GM12878 (cell line): ENCODE measurements at regions not wholly inside any gene's neighbourhood (a gene's known extent, or its start where the extent isn't known, plus 50 kb on each side); places are given as distances from the start of the nearest gene placed in this dataset.

Experiments
- ATAC-seq: fragments of 200-7000 bp; cut with Tn5 transposase; 3 replicates; pipeline ENCODE4 v1.9.1; 2020; ENCODE audit warnings: mild to moderate bottlenecking, moderate library complexity
- BruUV-seq: library from RNA; stranded (reverse); fragments of 400-500 nt; replicated peaks from 2 replicates; lab custom pipeline; 2021; lab: Mats Ljungman, UMichigan
- CTCF ChIA-PET: fragments of 300-600 bp; sonication (Branson Sonifier 250); formaldehyde crosslinking; extraction: SDS; loops from one replicate; lab custom pipeline; 2021; ENCODE audit warnings: inconsistent platforms; lab: Yijun Ruan, JAX
- POLR2A ChIA-PET: fragments of 350-600 bp; formaldehyde crosslinking; extraction: SDS; loops from one replicate; lab custom pipeline; 2021; ENCODE audit warnings: inconsistent platforms; lab: Charles Lee
- RAD21 ChIA-PET: fragments of 300-600 bp; sonication (Branson Sonifier 250); formaldehyde crosslinking; loops from one replicate; lab custom pipeline; 2023; ENCODE audit warnings: antibody characterized with exemption; ENCODE audit not compliant: unreplicated experiment; lab: Charles Lee
- SMC1A ChIA-PET: fragments of 300-600 bp; sonication (Branson Sonifier 250); formaldehyde crosslinking; loops from one replicate; lab custom pipeline; 2023; ENCODE audit not compliant: unreplicated experiment, uncharacterized antibody; lab: Charles Lee
- DNase-seq: peaks from one replicate; pipeline ENCODE4 v3.0.0-alpha.2; 2011; ENCODE audit warnings: low read depth, low spot score
- FAIRE-seq: peaks from 3 replicates; lab custom pipeline; 2011; peaks lifted over from hg19 to GRCh38; lab: Jason Lieb, UNC
- H2AFZ ChIP-seq: 2 replicates; pipeline ENCODE4 v1.6.0; 2011; ENCODE audit warnings: low read depth, low read length, control low read depth; ENCODE audit not compliant: control insufficient read depth
- H3K27ac ChIP-seq: 2 replicates; pipeline ENCODE4 v1.5.1; 2011; ENCODE audit warnings: control low read depth; ENCODE audit not compliant: control insufficient read depth, insufficient read depth
- H3K27me3 ChIP-seq, 2 experiments: replicated peaks in 1 of 2; 2 replicates each; pipeline versions ENCODE4 v1.6.0 to v1.6.1; 2011; ENCODE audit warnings: low read length in 1 of 2; ENCODE audit not compliant: control insufficient read depth in 2 of 2, insufficient read depth in 2 of 2
- H3K36me3 ChIP-seq, 2 experiments: 2 replicates each; pipeline ENCODE4 v1.5.1; 2011; ENCODE audit warnings: low read length in 1 of 2; ENCODE audit not compliant: control insufficient read depth in 2 of 2, insufficient read depth in 2 of 2
- H3K4me1 ChIP-seq: 2 replicates; pipeline ENCODE4 v1.6.1; 2011; ENCODE audit warnings: mild to moderate bottlenecking, low read length, moderate library complexity, mixed read lengths; ENCODE audit not compliant: control insufficient read depth, insufficient read depth
- H3K4me2 ChIP-seq: 2 replicates; pipeline ENCODE4 v1.6.0; 2011; ENCODE audit warnings: control low read depth; ENCODE audit not compliant: control insufficient read depth, insufficient read depth
- H3K4me3 ChIP-seq: fragments of 200-600 bp; sonication (generic); 2 replicates; pipeline ENCODE4 v1.5.1; 2016
- H3K79me2 ChIP-seq: 2 replicates; pipeline ENCODE4 v1.6.0; 2011; ENCODE audit warnings: low read length; ENCODE audit not compliant: control insufficient read depth, insufficient read depth
- H3K9ac ChIP-seq: 2 replicates; pipeline ENCODE4 v1.8.0; 2011; ENCODE audit warnings: low read length, control low read depth, mixed read lengths; ENCODE audit not compliant: control insufficient read depth, insufficient read depth
- H3K9me3 ChIP-seq: replicated peaks from 3 replicates; pipeline ENCODE4 v1.5.1; 2011; ENCODE audit warnings: mild to moderate bottlenecking, low read length; ENCODE audit not compliant: control insufficient read depth, insufficient read depth
- H4K20me1 ChIP-seq: 2 replicates; pipeline ENCODE4 v1.6.0; 2011; ENCODE audit not compliant: control insufficient read depth, insufficient read depth
- BMI1 ChIP-seq: fragments of 450-650 bp; IDR thresholded peaks from 2 replicates; pipeline ENCODE4 v1.6.1; 2016; ENCODE audit warnings: mild to moderate bottlenecking, moderate library complexity, borderline replicate concordance
- CHD4 ChIP-seq: fragments of 200-600 bp; sonication (generic); IDR thresholded peaks from 2 replicates; pipeline ENCODE4 v1.6.1; 2016; ENCODE audit warnings: mild to moderate bottlenecking
- GATAD2B ChIP-seq: fragments of 450-650 bp; conservative IDR thresholded peaks from 2 replicates; pipeline ENCODE4 v1.6.1; 2017; ENCODE audit warnings: low read depth, mild to moderate bottlenecking, moderate library complexity
- HDGF ChIP-seq: fragments of 450-650 bp; IDR thresholded peaks from 2 replicates; pipeline ENCODE4 v1.6.1; 2016; ENCODE audit warnings: antibody characterized with exemption
- IRF4 ChIP-seq: IDR thresholded peaks from 2 replicates; pipeline ENCODE4 v1.6.1; 2011; ENCODE audit warnings: low read depth, low read length
- MYC ChIP-seq: IDR thresholded peaks from 2 replicates; pipeline ENCODE4 v1.6.1; 2011; ENCODE audit warnings: mild to moderate bottlenecking, low read length, moderate library complexity, inconsistent platforms; ENCODE audit not compliant: insufficient read depth, insufficient replicate concordance, insufficient read length, severe bottlenecking
- NR2C1 ChIP-seq: fragments of 450-650 bp; IDR thresholded peaks from 2 replicates; pipeline ENCODE4 v1.6.1; 2017; ENCODE audit warnings: antibody characterized with exemption, mild to moderate bottlenecking, moderate library complexity
- SREBF1 ChIP-seq: IDR thresholded peaks from 2 replicates; pipeline ENCODE4 v1.6.1; 2012; ENCODE audit warnings: mild to moderate bottlenecking, low read length
- STAT1 ChIP-seq: fragments of 450-650 bp; conservative IDR thresholded peaks from 2 replicates; pipeline ENCODE4 v1.6.1; 2014; ENCODE audit warnings: antibody characterized with exemption, mild to moderate bottlenecking
- YY1 ChIP-seq: IDR thresholded peaks from 2 replicates; pipeline ENCODE4 v1.6.1; 2011; ENCODE audit warnings: low read depth, mild to moderate bottlenecking, low read length
- WGBS: methylation state at CpG from one replicate; pipeline ENCODE4 v1.1.6; 2016; ENCODE audit warnings: low lambda C conversion rate; ENCODE audit not compliant: insufficient replicate concordance, insufficient coverage; ENCODE audit errors: missing lambda C conversion rate; 5-methylcytosine and 5-hydroxymethylcytosine counted together
- in situ Hi-C: fragments of 300-500 bp; cut with MboI; formaldehyde crosslinking; loops from 9 replicates; pipeline ENCODE4 v1.14.3; 2018; ENCODE audit warnings: mixed read lengths
- intact Hi-C: fragments of 100-400 bp; cut with micrococcal nuclease; formaldehyde crosslinking; loops from one replicate; pipeline ENCODE4 v1.14.2; 2022; ENCODE audit not compliant: unreplicated experiment
- TF ChIP-seq, protein P1 (sequence below): fragments of 450-650 bp; IDR thresholded peaks from 2 replicates; pipeline ENCODE4 v1.6.1; 2017; ENCODE audit warnings: mild to moderate bottlenecking, moderate library complexity
- TF ChIP-seq, protein P2 (sequence below), 3 experiments: IDR thresholded peaks in 2 of 3; conservative IDR thresholded peaks in 1 of 3; 2 replicates each; pipeline ENCODE4 v1.5.1; 2011; ENCODE audit warnings: low read depth in 3 of 3, low read length in 3 of 3, mild to moderate bottlenecking in 3 of 3, control low read depth in 2 of 3, moderate library complexity in 2 of 3, inconsistent platforms in 1 of 3, mixed read lengths in 1 of 3; ENCODE audit not compliant: control insufficient read depth in 2 of 3, insufficient read depth in 1 of 3; ENCODE audit errors: extremely low read depth in 1 of 3

DNA sequence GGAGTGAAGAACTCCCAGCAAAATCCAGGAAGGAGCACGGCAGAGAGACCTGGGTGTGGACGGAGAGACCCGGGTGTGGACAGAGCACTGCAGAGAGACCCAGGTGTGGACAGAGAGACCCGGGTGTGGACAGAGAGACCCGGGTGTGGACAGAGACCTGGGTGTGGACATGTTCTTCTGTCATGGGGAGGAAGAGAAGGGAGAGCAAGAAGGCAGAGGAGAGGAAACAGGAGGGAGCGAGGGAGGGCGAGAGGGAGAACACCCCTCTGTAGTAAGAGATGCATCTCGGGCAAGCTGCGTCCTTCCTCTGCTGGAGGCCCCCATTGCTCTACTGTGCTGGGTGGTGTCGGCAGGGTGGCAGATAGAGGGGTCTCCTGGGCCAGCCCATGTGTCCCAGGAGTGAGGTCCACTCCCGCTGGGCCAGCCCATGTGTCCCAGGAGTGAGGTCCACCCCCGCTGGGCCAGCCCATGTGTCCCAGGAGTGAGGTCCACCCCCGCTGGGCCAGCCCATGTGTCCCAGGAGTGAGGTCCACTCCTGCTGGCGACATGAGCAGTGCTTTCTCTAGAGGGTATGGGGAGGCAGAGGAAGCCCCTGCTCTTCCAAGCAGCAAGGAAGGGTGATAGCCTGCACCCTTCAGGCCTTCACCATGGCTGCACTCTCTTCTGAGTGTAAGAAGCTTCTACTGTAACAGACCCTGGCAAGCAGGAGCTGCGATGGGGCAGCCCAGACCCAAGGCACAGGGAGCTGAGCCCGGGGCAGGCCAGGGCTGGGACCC, 934.2 kb downstream of the BRD1 start:
- FAIRE-seq (no peak), DNase-seq (no peak), ATAC-seq (no peak)
- no peak for TF ChIP-seq HDGF
- no peak for TF ChIP-seq IRF4
- TF ChIP-seq GATAD2B: no peak
- TF ChIP-seq MYC: no peak
- no peak for TF ChIP-seq STAT1
- TF ChIP-seq NR2C1: no peak
- TF ChIP-seq, protein P1, sequence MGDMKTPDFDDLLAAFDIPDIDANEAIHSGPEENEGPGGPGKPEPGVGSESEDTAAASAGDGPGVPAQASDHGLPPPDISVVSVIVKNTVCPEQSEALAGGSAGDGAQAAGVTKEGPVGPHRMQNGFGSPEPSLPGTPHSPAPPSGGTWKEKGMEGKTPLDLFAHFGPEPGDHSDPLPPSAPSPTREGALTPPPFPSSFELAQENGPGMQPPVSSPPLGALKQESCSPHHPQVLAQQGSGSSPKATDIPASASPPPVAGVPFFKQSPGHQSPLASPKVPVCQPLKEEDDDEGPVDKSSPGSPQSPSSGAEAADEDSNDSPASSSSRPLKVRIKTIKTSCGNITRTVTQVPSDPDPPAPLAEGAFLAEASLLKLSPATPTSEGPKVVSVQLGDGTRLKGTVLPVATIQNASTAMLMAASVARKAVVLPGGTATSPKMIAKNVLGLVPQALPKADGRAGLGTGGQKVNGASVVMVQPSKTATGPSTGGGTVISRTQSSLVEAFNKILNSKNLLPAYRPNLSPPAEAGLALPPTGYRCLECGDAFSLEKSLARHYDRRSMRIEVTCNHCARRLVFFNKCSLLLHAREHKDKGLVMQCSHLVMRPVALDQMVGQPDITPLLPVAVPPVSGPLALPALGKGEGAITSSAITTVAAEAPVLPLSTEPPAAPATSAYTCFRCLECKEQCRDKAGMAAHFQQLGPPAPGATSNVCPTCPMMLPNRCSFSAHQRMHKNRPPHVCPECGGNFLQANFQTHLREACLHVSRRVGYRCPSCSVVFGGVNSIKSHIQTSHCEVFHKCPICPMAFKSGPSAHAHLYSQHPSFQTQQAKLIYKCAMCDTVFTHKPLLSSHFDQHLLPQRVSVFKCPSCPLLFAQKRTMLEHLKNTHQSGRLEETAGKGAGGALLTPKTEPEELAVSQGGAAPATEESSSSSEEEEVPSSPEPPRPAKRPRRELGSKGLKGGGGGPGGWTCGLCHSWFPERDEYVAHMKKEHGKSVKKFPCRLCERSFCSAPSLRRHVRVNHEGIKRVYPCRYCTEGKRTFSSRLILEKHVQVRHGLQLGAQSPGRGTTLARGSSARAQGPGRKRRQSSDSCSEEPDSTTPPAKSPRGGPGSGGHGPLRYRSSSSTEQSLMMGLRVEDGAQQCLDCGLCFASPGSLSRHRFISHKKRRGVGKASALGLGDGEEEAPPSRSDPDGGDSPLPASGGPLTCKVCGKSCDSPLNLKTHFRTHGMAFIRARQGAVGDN: no peak
- no peak for TF ChIP-seq YY1
- TF ChIP-seq, protein P2, sequence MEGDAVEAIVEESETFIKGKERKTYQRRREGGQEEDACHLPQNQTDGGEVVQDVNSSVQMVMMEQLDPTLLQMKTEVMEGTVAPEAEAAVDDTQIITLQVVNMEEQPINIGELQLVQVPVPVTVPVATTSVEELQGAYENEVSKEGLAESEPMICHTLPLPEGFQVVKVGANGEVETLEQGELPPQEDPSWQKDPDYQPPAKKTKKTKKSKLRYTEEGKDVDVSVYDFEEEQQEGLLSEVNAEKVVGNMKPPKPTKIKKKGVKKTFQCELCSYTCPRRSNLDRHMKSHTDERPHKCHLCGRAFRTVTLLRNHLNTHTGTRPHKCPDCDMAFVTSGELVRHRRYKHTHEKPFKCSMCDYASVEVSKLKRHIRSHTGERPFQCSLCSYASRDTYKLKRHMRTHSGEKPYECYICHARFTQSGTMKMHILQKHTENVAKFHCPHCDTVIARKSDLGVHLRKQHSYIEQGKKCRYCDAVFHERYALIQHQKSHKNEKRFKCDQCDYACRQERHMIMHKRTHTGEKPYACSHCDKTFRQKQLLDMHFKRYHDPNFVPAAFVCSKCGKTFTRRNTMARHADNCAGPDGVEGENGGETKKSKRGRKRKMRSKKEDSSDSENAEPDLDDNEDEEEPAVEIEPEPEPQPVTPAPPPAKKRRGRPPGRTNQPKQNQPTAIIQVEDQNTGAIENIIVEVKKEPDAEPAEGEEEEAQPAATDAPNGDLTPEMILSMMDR (IDR thresholded peaks at IDR 0.05 in 2 of 3, conservative IDR thresholded peaks at IDR 0.05 in 1 of 3; ENCODE audit: control insufficient read depth in 2 of 3, extremely low read depth in 1 of 3, insufficient read depth in 1 of 3, low read depth in 3 of 3, low read length in 3 of 3): no peak
- TF ChIP-seq SREBF1: no peak
- no peak for TF ChIP-seq BMI1
- no peak for TF ChIP-seq CHD4
- no peaks in the 10 kb centered on the region for H3K36me3 ChIP-seq
- H4K20me1 ChIP-seq: no peaks in the 10 kb centered on the region
- in situ Hi-C loops: no loop called here
- H3K9ac ChIP-seq: no peak overlapping the region
- no peaks in the 10 kb centered on the region for H3K79me2 ChIP-seq
- SMC1A ChIA-PET: no interaction called here
- no peaks in the 10 kb centered on the region for H3K4me1 ChIP-seq
- POLR2A ChIA-PET: no interaction called here
- H3K27ac ChIP-seq: no peak overlapping the region
- WGBS: 24% methylated on average over 13 of the region's 16 CpGs
- CTCF ChIA-PET: no interaction called here
- no peak overlapping the region for H3K4me2 ChIP-seq
- no TSS peak for BruUV-seq
- no peaks in the 10 kb centered on the region for H3K27me3 ChIP-seq
- H3K4me3 ChIP-seq: no peak overlapping the region
- RAD21 ChIA-PET: no interaction called here
- intact Hi-C loops: no loop called here
- H3K9me3 ChIP-seq: no peaks in the 10 kb centered on the region; the same call in 2 of the 3 replicates
- H2AFZ ChIP-seq: no peak overlapping the region
